ENCODE measurements at regions not wholly inside any gene's neighbourhood (a gene's known extent, or its start where the extent isn't known, plus 50 kb on each side); places are given as distances from the start of the nearest gene placed in this dataset.

GRCh38 chr5:8765886-8766285, 780.0 kb downstream of the SEMA5A start:
- Histone ChIP-seq H3K9me2 (ENCODE audit: insufficient read depth, low read length) (no peaks in the 10 kb centered on the region), H2AFZ (ENCODE audit: low read depth, low read length) (no peak overlapping the region), H3K4me2 (ENCODE audit: low read length) (no peak overlapping the region), H3K27ac (ENCODE audit: low read length) (no peak overlapping the region), H3K4me3 (ENCODE audit: low read length) (no peak overlapping the region), H3K79me2 (replicated peaks; ENCODE audit: insufficient read depth, low read length) (no peaks in the 10 kb centered on the region), H4K20me1 (ENCODE audit: insufficient read depth) (no peaks in the 10 kb centered on the region), H3K9me3 (ENCODE audit: low read length) (no peaks in the 10 kb centered on the region), H3K36me3 (ENCODE audit: insufficient read depth, low read length) (no peaks in the 10 kb centered on the region), H3F3A (ENCODE audit: insufficient read depth, low read length, poor library complexity, severe bottlenecking) (no peaks in the 10 kb centered on the region), H3K27me3 (ENCODE audit: insufficient read depth, low read depth, low read length) (no peaks in the 10 kb centered on the region), H3K9ac (ENCODE audit: low read length) (no peak overlapping the region)
- TF ChIP-seq RAD21 (conservative IDR thresholded peaks at IDR 0.05) (no peak), REST (IDR thresholded peaks at IDR 0.05; ENCODE audit: borderline replicate concordance) (no peak), CTCF (IDR thresholded peaks at IDR 0.05; ENCODE audit: poor library complexity, severe bottlenecking) (no peak)

GRCh38 chr5:8766448-8766847, 779.4 kb downstream of the SEMA5A start:
- no peak overlapping the region for H3K9ac ChIP-seq (ENCODE audit: low read length)
- H3K9me3 ChIP-seq (ENCODE audit: low read length), result no peaks in the 10 kb centered on the region
- TF ChIP-seq REST (IDR thresholded peaks at IDR 0.05; ENCODE audit: borderline replicate concordance) (no peak), EZH2 (IDR thresholded peaks at IDR 0.05; ENCODE audit: borderline replicate concordance, insufficient read depth, low read length, poor library complexity, severe bottlenecking) (no peak), MXI1 (conservative IDR thresholded peaks at IDR 0.05; ENCODE audit: poor library complexity, severe bottlenecking) (no peak), POLR2AphosphoS5 (IDR thresholded peaks at IDR 0.05) (no peak), EP300 (conservative IDR thresholded peaks at IDR 0.05; ENCODE audit: poor library complexity, severe bottlenecking) (no peak), CTCF (IDR thresholded peaks at IDR 0.05; ENCODE audit: poor library complexity, severe bottlenecking) (no peak), TAF1 (IDR thresholded peaks at IDR 0.05; ENCODE audit: low read depth) (no peak), SMC3 (conservative IDR thresholded peaks at IDR 0.05; ENCODE audit: poor library complexity) (no peak), RAD21 (conservative IDR thresholded peaks at IDR 0.05) (no peak)
- H3K79me2 ChIP-seq (replicated peaks; ENCODE audit: insufficient read depth, low read length), result no peaks in the 10 kb centered on the region
- H4K20me1 ChIP-seq (ENCODE audit: insufficient read depth), result no peaks in the 10 kb centered on the region
- no peak overlapping the region for H3K4me3 ChIP-seq (ENCODE audit: low read length)
- no peaks in the 10 kb centered on the region for H3K27me3 ChIP-seq (ENCODE audit: insufficient read depth, low read depth, low read length)
- no peaks in the 10 kb centered on the region for H3K9me2 ChIP-seq (ENCODE audit: insufficient read depth, low read length)
- no peak overlapping the region for H3K27ac ChIP-seq (ENCODE audit: low read length)
- no peaks in the 10 kb centered on the region for H3F3A ChIP-seq (ENCODE audit: insufficient read depth, low read length, poor library complexity, severe bottlenecking)
- H3K36me3 ChIP-seq (ENCODE audit: insufficient read depth, low read length), result no peaks in the 10 kb centered on the region
- no peak overlapping the region for H3K4me2 ChIP-seq (ENCODE audit: low read length)
- no peak overlapping the region for H2AFZ ChIP-seq (ENCODE audit: low read depth, low read length)

Data from neural cell (in vitro differentiated cells).